A549 (cell line): ENCODE measurements at regions not wholly inside any gene's neighbourhood (a gene's known extent, or its start where the extent isn't known, plus 50 kb on each side); places are given as distances from the start of the nearest gene placed in this dataset.

Experiments
- ATAC-seq, 2 experiments: fragments of 200-7000 bp in 1 of 2; fragments of >200 bp in 1 of 2; cut with Nextera tagmentation in 1 of 2; cut with Tn5 transposase in 1 of 2; 3 replicates each; pipeline versions ENCODE4 v1.8.0 to v1.9.1; 2018 to 2020; ENCODE audit warnings: mild to moderate bottlenecking in 1 of 2, moderate library complexity in 1 of 2
- CTCF ChIA-PET: fragments of 300-600 bp; sonication (Branson Sonifier 250); formaldehyde crosslinking; extraction: SDS; loops from one replicate; lab custom pipeline; 2021; ENCODE audit warnings: antibody characterized with exemption, inconsistent platforms; lab: Yijun Ruan, JAX
- POLR2A ChIA-PET: fragments of 350-600 bp; formaldehyde crosslinking; extraction: SDS; loops from one replicate; lab custom pipeline; 2021; ENCODE audit warnings: antibody characterized with exemption, inconsistent platforms; lab: Yijun Ruan, JAX
- DNase-seq, 2 experiments: peaks; one replicate each; pipeline versions ENCODE4 v3.0.0 to v3.0.0-alpha.2; 2011 to 2016; ENCODE audit warnings: low read depth in 1 of 2, low spot score in 1 of 2
- FAIRE-seq: peaks from 2 replicates; lab custom pipeline; 2011; peaks lifted over from hg19 to GRCh38; lab: Jason Lieb, UNC
- H3K27ac ChIP-seq, 2 experiments: fragments of >200 bp; sonication (Bioruptor Twin); formaldehyde crosslinking; 3 replicates each; pipeline ENCODE4 v1.5.1; 2016 to 2017
- H3K4me1 ChIP-seq: fragments of >200 bp; sonication (Bioruptor Twin); formaldehyde crosslinking; 3 replicates; pipeline ENCODE4 v1.6.1; 2016
- H3K4me2 ChIP-seq: fragments of >200 bp; sonication (Bioruptor Twin); formaldehyde crosslinking; 3 replicates; pipeline ENCODE4 v1.6.1; 2016
- H3K4me3 ChIP-seq: fragments of >200 bp; sonication (Bioruptor Twin); formaldehyde crosslinking; 3 replicates; pipeline ENCODE4 v1.5.1; 2016
- H3K9me3 ChIP-seq: fragments of >200 bp; sonication (Bioruptor Twin); formaldehyde crosslinking; 3 replicates; pipeline ENCODE4 v1.6.1; 2016
- CTCF ChIP-seq: fragments of >200 bp; sonication (Bioruptor Twin); formaldehyde crosslinking; IDR thresholded peaks from 3 replicates; pipeline ENCODE4 v1.5.1; 2016
- ELK1 ChIP-seq: fragments of 150-350 bp; IDR thresholded peaks from 2 replicates; pipeline ENCODE4 v1.6.1; 2014; ENCODE audit warnings: low read depth, mild to moderate bottlenecking, low read length
- FOXS1 ChIP-seq: fragments of 250-450 bp; sonication (Bioruptor Pico); IDR thresholded peaks from 2 replicates; pipeline ENCODE4 v1.5.0; 2020; ENCODE audit warnings: mild to moderate bottlenecking, moderate library complexity
- HES2 ChIP-seq: fragments of >200 bp; sonication (Bioruptor Twin); formaldehyde crosslinking; IDR thresholded peaks from 2 replicates; pipeline ENCODE4 v1.6.1; 2016
- HMGXB4 ChIP-seq: fragments of 250-450 bp; sonication (Bioruptor Pico); IDR thresholded peaks from 2 replicates; pipeline ENCODE4 v1.5.0; 2021; ENCODE audit warnings: mild to moderate bottlenecking, moderate library complexity, borderline replicate concordance
- HOXB13 ChIP-seq: fragments of 250-450 bp; sonication (Bioruptor Pico); IDR thresholded peaks from 2 replicates; pipeline ENCODE4 v1.5.0; 2020; ENCODE audit warnings: low read depth, mild to moderate bottlenecking, moderate library complexity
- MAZ ChIP-seq: fragments of 150-350 bp; IDR thresholded peaks from 2 replicates; pipeline ENCODE4 v1.6.1; 2014; ENCODE audit warnings: antibody characterized with exemption, low read depth, low read length, borderline replicate concordance
- NPAS2 ChIP-seq: fragments of 250-450 bp; sonication (Bioruptor Pico); IDR thresholded peaks from 2 replicates; pipeline ENCODE4 v1.8.0; 2022; ENCODE audit warnings: mild to moderate bottlenecking, moderate library complexity, borderline replicate concordance
- NR3C1 ChIP-seq: fragments of >200 bp; sonication (Bioruptor Twin); formaldehyde crosslinking; IDR thresholded peaks from 3 replicates; pipeline ENCODE4 v1.6.1; 2017
- RAD21 ChIP-seq, 2 experiments: fragments of >200 bp in 1 of 2; sonication (Bioruptor Twin) in 1 of 2; formaldehyde crosslinking in 1 of 2; IDR thresholded peaks in 1 of 2; conservative IDR thresholded peaks in 1 of 2; 2 replicates in 1 of 2; 3 replicates in 1 of 2; pipeline ENCODE4 v1.6.1; 2012 to 2018; ENCODE audit warnings: inconsistent platforms in 1 of 2
- SMC3 ChIP-seq: fragments of >200 bp; sonication (Bioruptor Twin); formaldehyde crosslinking; IDR thresholded peaks from 3 replicates; pipeline ENCODE4 v1.6.1; 2018; ENCODE audit warnings: inconsistent platforms
- ZSCAN20 ChIP-seq: fragments of 250-450 bp; sonication (Bioruptor Pico); IDR thresholded peaks from 2 replicates; pipeline ENCODE4 v1.8.0; 2022; ENCODE audit warnings: mild to moderate bottlenecking, moderate library complexity
- WGBS: methylation state at CpG from one replicate; pipeline ENCODE4 v1.1.6; 2017; ENCODE audit errors: missing lambda C conversion rate; 5-methylcytosine and 5-hydroxymethylcytosine counted together

GRCh38 chr4:161254375-161254774, 909.4 kb downstream of the FSTL5 start:
- TF ChIP-seq HOXB13, result no peak
- TF ChIP-seq HES2, result no peak
- TF ChIP-seq RAD21 (conservative IDR thresholded peaks at IDR 0.05 in 1 of 2, IDR thresholded peaks at IDR 0.05 in 1 of 2), result peak; percentile 34 to 42; a peak in 2 of 5 replicates
- TF ChIP-seq HMGXB4 (CRISPR knock-in tag), result no peak
- TF ChIP-seq SMC3, result peak; percentile 21; the same call in 1 of the 3 replicates
- no peak for TF ChIP-seq MAZ
- no peak for TF ChIP-seq ZSCAN20
- TF ChIP-seq CTCF, result peak; percentile 25; the same call in 2 of the 3 replicates
- TF ChIP-seq FOXS1, result no peak
- H3K9me3 ChIP-seq, result no peaks in the 10 kb centered on the region
- CTCF ChIA-PET, result interaction anchor here (1.2 kb wide), 1 partner anchor 915 kb away, joined by 3 read pairs; no protein-coding TSS in a partner anchor
- no peak overlapping the region for H3K4me2 ChIP-seq
- no peak for FAIRE-seq
- H3K4me3 ChIP-seq, result no peak overlapping the region
- no peak overlapping the region for H3K27ac ChIP-seq
- POLR2A ChIA-PET, result no interaction called here
- H3K4me1 ChIP-seq, result no peaks in the 10 kb centered on the region
- peak in 1 of 2 experiments; percentile 6 for DNase-seq
- WGBS, result 22% methylated on average over 3 of the region's 3 CpGs
- no peak for ATAC-seq

- Histone ChIP-seq H3K4me1 (no peaks in the 10 kb centered on the region), H3K27ac (no peak overlapping the region), H3K4me2 (peak overlapping the region; percentile 14; the same call in 1 of the 3 replicates), H3K9me3 (no peaks in the 10 kb centered on the region), H3K4me3 (no peak overlapping the region)
- TF ChIP-seq SMC3, result peak; percentile 63
- TF ChIP-seq CTCF, result peak; percentile 62
- TF ChIP-seq RAD21 (conservative IDR thresholded peaks at IDR 0.05 in 1 of 2, IDR thresholded peaks at IDR 0.05 in 1 of 2), result peak; percentile 53 to 62; a peak in 4 of 5 replicates
- TF ChIP-seq NPAS2 (CRISPR knock-in tag), result no peak
- DNase-seq, result peak; percentile 11 to 39
- no peak for FAIRE-seq
- peak; percentile 55 to 75; a peak in 3 of 6 replicates for ATAC-seq
- POLR2A ChIA-PET, result no interaction called here
- CTCF ChIA-PET, result interaction anchor here (0.8 kb wide), 1 partner anchor 1765 kb away, joined by 3 read pairs; no protein-coding TSS in a partner anchor
- WGBS, result under 1% methylated on average over 6 of the region's 6 CpGs
Measured at GRCh38 chr4:161252520-161253141, 911.2 kb downstream of the FSTL5 start.

- Histone ChIP-seq H3K27ac (no peak overlapping the region), H3K4me2 (no peak overlapping the region), H3K4me3 (no peak overlapping the region), H3K4me1 (no peaks in the 10 kb centered on the region), H3K9me3 (no peaks in the 10 kb centered on the region)
- ATAC-seq (no peak), FAIRE-seq (no peak), DNase-seq (no peak)
- TF ChIP-seq NR3C1 (no peak), ELK1 (no peak)
- ChIA-PET POLR2A (no interaction called here), CTCF (no interaction called here)
- WGBS, result 60% methylated on average over 3 of the region's 8 CpGs
Measured at GRCh38 chr4:161249779-161250440, 913.9 kb downstream of the FSTL5 start.
